OCI-LY3 (cell line): ENCODE measurements at regions not wholly inside any gene's neighbourhood (a gene's known extent, or its start where the extent isn't known, plus 50 kb on each side); places are given as distances from the start of the nearest gene placed in this dataset.
"Not testable (repeated sequence)": the region's sequence is repeated elsewhere in the genome, so short reads cannot be mapped to it uniquely, and the experiment has no call there.

Experiments
- H2AFZ ChIP-seq: fragments of 200-600, 300-600 bp; shearing (Covaris generic); 2 replicates; pipeline ENCODE4 v1.6.0; 2014; ENCODE audit warnings: antibody characterized with exemption, low read depth, low read length
- H3K27ac ChIP-seq: fragments of 200-600, 300-600 bp; sonication (generic); 2 replicates; pipeline ENCODE4 v1.5.1; 2014; ENCODE audit warnings: mild to moderate bottlenecking, low read length, moderate library complexity, mixed read lengths
- H3K27me3 ChIP-seq: fragments of 200-600, 300-600 bp; sonication (generic); 2 replicates; pipeline ENCODE4 v1.6.1; 2014; ENCODE audit warnings: low read depth, low read length, mixed read lengths
- H3K36me3 ChIP-seq: fragments of 200-600, 300-600 bp; sonication (generic); replicated peaks from 2 replicates; pipeline ENCODE3; 2014; ENCODE audit warnings: low read depth, low read length, mixed read lengths
- H3K4me1 ChIP-seq: fragments of 300-600, 200-600 bp; sonication (generic); 2 replicates; pipeline ENCODE4 v1.6.1; 2014; ENCODE audit warnings: low read length, mixed read lengths
- H3K4me2 ChIP-seq: fragments of 200-600, 300-600 bp; sonication (generic); 2 replicates; pipeline ENCODE4 v1.6.1; 2014; ENCODE audit warnings: low read length, mixed read lengths
- H3K4me3 ChIP-seq: fragments of 300-600, 200-600 bp; sonication (generic); 2 replicates; pipeline ENCODE4 v1.5.1; 2014; ENCODE audit warnings: antibody characterized with exemption, mild to moderate bottlenecking, low read length, moderate library complexity
- H3K79me2 ChIP-seq: fragments of 300-600, 200-600 bp; shearing (Covaris generic); 2 replicates; pipeline ENCODE4 v1.6.1; 2014; ENCODE audit warnings: mild to moderate bottlenecking, low read length, mixed read lengths
- H3K9ac ChIP-seq: fragments of 300-600, 200-600 bp; shearing (Covaris generic); 2 replicates; pipeline ENCODE4 v1.6.0; 2014; ENCODE audit warnings: mild to moderate bottlenecking, low read length, moderate library complexity
- H3K9me3 ChIP-seq: fragments of 200-600, 300-600 bp; shearing (Covaris generic); 2 replicates; pipeline ENCODE4 v1.6.1; 2014; ENCODE audit warnings: low read length, mixed read lengths; ENCODE audit not compliant: insufficient read depth
- H4K20me1 ChIP-seq: fragments of 200-600, 300-600 bp; sonication (generic); 2 replicates; pipeline ENCODE4 v1.6.1; 2016; ENCODE audit warnings: low read length, mixed read lengths; ENCODE audit not compliant: insufficient read depth
- EZH2phosphoT487 ChIP-seq: fragments of 200-600 bp; shearing (Covaris generic); IDR thresholded peaks from 2 replicates; pipeline ENCODE4 v1.6.1; 2018; ENCODE audit warnings: antibody characterized with exemption, mixed run types, low read depth
- TF ChIP-seq, protein P1 (sequence below): fragments of 200-600, 300-600 bp; sonication (generic); IDR thresholded peaks from 2 replicates; pipeline ENCODE4 v1.5.1; 2014; ENCODE audit warnings: antibody characterized with exemption, low read length, low read depth

GRCh38 chr7:110507832-110508231, 583.1 kb upstream of the LRRN3 start:
- Histone ChIP-seq H3K4me1 (peaks cover 7% of the 10 kb centered on the region), H3K79me2 (no peaks in the 10 kb centered on the region), H3K27ac (no peak overlapping the region), H3K9me3 (no peaks in the 10 kb centered on the region), H3K9ac (no peak overlapping the region), H4K20me1 (no peaks in the 10 kb centered on the region), H3K36me3 (no peaks in the 10 kb centered on the region), H3K4me3 (no peak overlapping the region), H3K27me3 (no peaks in the 10 kb centered on the region), H2AFZ (no peak overlapping the region), H3K4me2 (no peak overlapping the region)
- TF ChIP-seq EZH2phosphoT487 = no peak
- TF ChIP-seq, protein P1, sequence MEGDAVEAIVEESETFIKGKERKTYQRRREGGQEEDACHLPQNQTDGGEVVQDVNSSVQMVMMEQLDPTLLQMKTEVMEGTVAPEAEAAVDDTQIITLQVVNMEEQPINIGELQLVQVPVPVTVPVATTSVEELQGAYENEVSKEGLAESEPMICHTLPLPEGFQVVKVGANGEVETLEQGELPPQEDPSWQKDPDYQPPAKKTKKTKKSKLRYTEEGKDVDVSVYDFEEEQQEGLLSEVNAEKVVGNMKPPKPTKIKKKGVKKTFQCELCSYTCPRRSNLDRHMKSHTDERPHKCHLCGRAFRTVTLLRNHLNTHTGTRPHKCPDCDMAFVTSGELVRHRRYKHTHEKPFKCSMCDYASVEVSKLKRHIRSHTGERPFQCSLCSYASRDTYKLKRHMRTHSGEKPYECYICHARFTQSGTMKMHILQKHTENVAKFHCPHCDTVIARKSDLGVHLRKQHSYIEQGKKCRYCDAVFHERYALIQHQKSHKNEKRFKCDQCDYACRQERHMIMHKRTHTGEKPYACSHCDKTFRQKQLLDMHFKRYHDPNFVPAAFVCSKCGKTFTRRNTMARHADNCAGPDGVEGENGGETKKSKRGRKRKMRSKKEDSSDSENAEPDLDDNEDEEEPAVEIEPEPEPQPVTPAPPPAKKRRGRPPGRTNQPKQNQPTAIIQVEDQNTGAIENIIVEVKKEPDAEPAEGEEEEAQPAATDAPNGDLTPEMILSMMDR = no peak

GRCh38 chr7:110514975-110515551, 575.9 kb upstream of the LRRN3 start:
- not testable (repeated sequence) for H3K36me3 ChIP-seq, H3K9ac ChIP-seq, H3K4me3 ChIP-seq, H4K20me1 ChIP-seq, H3K9me3 ChIP-seq, H3K27me3 ChIP-seq, H2AFZ ChIP-seq, H3K4me1 ChIP-seq, H3K79me2 ChIP-seq, H3K27ac ChIP-seq, H3K4me2 ChIP-seq

DNA sequence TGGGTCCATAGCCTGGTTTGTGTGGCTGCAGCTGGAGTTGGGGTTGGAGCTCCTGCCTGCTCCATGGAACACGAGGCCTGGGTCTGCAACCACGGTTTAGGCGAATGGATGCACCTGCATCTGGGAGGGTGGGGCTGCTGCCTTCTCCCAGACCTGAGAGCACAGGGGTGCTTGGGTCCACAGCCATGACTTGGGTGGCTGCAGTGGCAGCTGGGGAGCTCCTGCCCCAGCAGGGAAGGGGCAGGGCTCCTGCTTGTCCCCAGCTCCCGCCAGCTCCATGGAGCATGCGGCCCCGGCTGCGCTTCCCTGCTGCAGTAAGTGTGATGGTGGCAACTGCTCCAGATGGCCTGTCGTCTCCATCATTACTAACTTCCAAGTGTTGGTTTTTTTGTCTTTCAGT, 571.1 kb upstream of the LRRN3 start:
- H3K4me3 ChIP-seq = no peak overlapping the region
- H3K9ac ChIP-seq = no peak overlapping the region
- H2AFZ ChIP-seq = no peak overlapping the region
- no peaks in the 10 kb centered on the region for H3K9me3 ChIP-seq
- H4K20me1 ChIP-seq = no peaks in the 10 kb centered on the region
- no peak overlapping the region for H3K27ac ChIP-seq
- no peaks in the 10 kb centered on the region for H3K27me3 ChIP-seq
- H3K79me2 ChIP-seq = no peaks in the 10 kb centered on the region
- no peaks in the 10 kb centered on the region for H3K4me1 ChIP-seq
- no peak overlapping the region for H3K4me2 ChIP-seq
- no peaks in the 10 kb centered on the region for H3K36me3 ChIP-seq
- no peak for TF ChIP-seq EZH2phosphoT487
- TF ChIP-seq, protein P1 = no peak

GRCh38 chr7:110521357-110521911, 569.5 kb upstream of the LRRN3 start:
- no peaks in the 10 kb centered on the region for H3K36me3 ChIP-seq
- no peak for TF ChIP-seq EZH2phosphoT487
- TF ChIP-seq, protein P1 = no peak
- no peak overlapping the region for H3K4me3 ChIP-seq
- H3K79me2 ChIP-seq = no peaks in the 10 kb centered on the region
- no peaks in the 10 kb centered on the region for H3K4me1 ChIP-seq
- no peaks in the 10 kb centered on the region for H4K20me1 ChIP-seq
- H3K9ac ChIP-seq = no peak overlapping the region
- no peak overlapping the region for H3K27ac ChIP-seq
- H3K9me3 ChIP-seq = no peaks in the 10 kb centered on the region
- no peaks in the 10 kb centered on the region for H3K27me3 ChIP-seq
- no peak overlapping the region for H3K4me2 ChIP-seq
- H2AFZ ChIP-seq = no peak overlapping the region
